SJCRH30 (cell line): ENCODE measurements at regions not wholly inside any gene's neighbourhood (a gene's known extent, or its start where the extent isn't known, plus 50 kb on each side); places are given as distances from the start of the nearest gene placed in this dataset.
"Not testable (repeated sequence)": the region's sequence is repeated elsewhere in the genome, so short reads cannot be mapped to it uniquely, and the experiment has no call there.

ENCODE experiments used
- DNase-seq, 2 experiments: peaks; one replicate each; pipeline ENCODE4 v3.0.0-alpha.2; 2015 to 2020
- H3K27ac ChIP-seq: fragments of 250-450 bp; sonication (Bioruptor Pico); 2 replicates; pipeline ENCODE4 v1.5.1; 2020; ENCODE audit warnings: mild to moderate bottlenecking, moderate library complexity
- H3K27me3 ChIP-seq: fragments of 250-450 bp; sonication (Bioruptor Pico); 2 replicates; pipeline ENCODE4 v1.5.1; 2020; ENCODE audit warnings: mild to moderate bottlenecking, moderate library complexity
- H3K36me3 ChIP-seq: fragments of 250-450 bp; sonication (Bioruptor Pico); 2 replicates; pipeline ENCODE4 v1.5.1; 2020; ENCODE audit warnings: mild to moderate bottlenecking, moderate library complexity
- H3K4me1 ChIP-seq: fragments of 250-450 bp; sonication (Bioruptor Pico); 2 replicates; pipeline ENCODE4 v1.5.1; 2020; ENCODE audit warnings: mild to moderate bottlenecking, moderate library complexity
- H3K4me3 ChIP-seq: fragments of 250-450 bp; sonication (Bioruptor Pico); 2 replicates; pipeline ENCODE4 v1.5.1; 2020; ENCODE audit warnings: mild to moderate bottlenecking, moderate library complexity
- H3K9me3 ChIP-seq: fragments of 250-450 bp; sonication (Bioruptor Pico); replicated peaks from 2 replicates; pipeline ENCODE4 v1.5.1; 2020; ENCODE audit warnings: mild to moderate bottlenecking, moderate library complexity

GRCh38 chr5:26434688-26435087 lies 603.7 kb downstream of the CDH9 start:
- Histone ChIP-seq H3K36me3 (no peaks in the 10 kb centered on the region), H3K4me1 (no peaks in the 10 kb centered on the region), H3K27me3 (no peaks in the 10 kb centered on the region), H3K4me3 (no peak overlapping the region), H3K27ac (no peak overlapping the region), H3K9me3 (no peaks in the 10 kb centered on the region)
- no peak for DNase-seq

- no peaks in the 10 kb centered on the region for H3K36me3 ChIP-seq
Observed at GRCh38 chr5:26432386-26432785, 606.0 kb downstream of the CDH9 start.

GRCh38 chr5:26430323-26430722 lies 608.1 kb downstream of the CDH9 start:
- Histone ChIP-seq H3K36me3 (no peaks in the 10 kb centered on the region), H3K27me3 (no peaks in the 10 kb centered on the region), H3K27ac (no peak overlapping the region), H3K9me3 (no peaks in the 10 kb centered on the region), H3K4me3 (no peak overlapping the region), H3K4me1 (no peaks in the 10 kb centered on the region)
- no peak for DNase-seq

More at GRCh38 chr5:26432386-26432785, 606.0 kb downstream of the CDH9 start:
- H3K27me3 ChIP-seq: no peaks in the 10 kb centered on the region
- no peak overlapping the region for H3K4me3 ChIP-seq
- no peak overlapping the region for H3K27ac ChIP-seq
- DNase-seq: no peak
- H3K9me3 ChIP-seq: no peaks in the 10 kb centered on the region
- H3K4me1 ChIP-seq: no peaks in the 10 kb centered on the region

- H3K9me3 ChIP-seq: no peaks in the 10 kb centered on the region
- H3K27me3 ChIP-seq: no peaks in the 10 kb centered on the region
- no peaks in the 10 kb centered on the region for H3K36me3 ChIP-seq
- no peaks in the 10 kb centered on the region for H3K4me1 ChIP-seq
- H3K4me3 ChIP-seq: no peak overlapping the region
- no peak overlapping the region for H3K27ac ChIP-seq
- no peak for DNase-seq
Observed at GRCh38 chr5:26427281-26427680, 611.1 kb downstream of the CDH9 start.

- Histone ChIP-seq H3K27ac (no peak overlapping the region), H3K4me1 (no peaks in the 10 kb centered on the region)
Observed at GRCh38 chr5:26419987-26420386, 618.4 kb downstream of the CDH9 start.

GRCh38 chr5:26416911-26417310 lies 621.5 kb downstream of the CDH9 start:
- DNase-seq: no peak

More at GRCh38 chr5:26419987-26420386, 618.4 kb downstream of the CDH9 start:
- H3K4me3 ChIP-seq: no peak overlapping the region
- H3K36me3 ChIP-seq: no peaks in the 10 kb centered on the region
- H3K9me3 ChIP-seq: no peaks in the 10 kb centered on the region
- no peaks in the 10 kb centered on the region for H3K27me3 ChIP-seq
- DNase-seq: no peak

GRCh38 chr5:26415987-26416779 lies 622.2 kb downstream of the CDH9 start:
- Histone ChIP-seq H3K36me3 (no peaks in the 10 kb centered on the region), H3K27ac (no peak overlapping the region), H3K4me1 (no peaks in the 10 kb centered on the region), H3K27me3 (no peaks in the 10 kb centered on the region), H3K4me3 (no peak overlapping the region), H3K9me3 (no peaks in the 10 kb centered on the region)
- no peak for DNase-seq

More at GRCh38 chr5:26416911-26417310, 621.5 kb downstream of the CDH9 start:
- Histone ChIP-seq H3K9me3 (no peaks in the 10 kb centered on the region), H3K27me3 (no peaks in the 10 kb centered on the region), H3K36me3 (no peaks in the 10 kb centered on the region), H3K4me1 (no peaks in the 10 kb centered on the region), H3K4me3 (no peak overlapping the region), H3K27ac (no peak overlapping the region)

GRCh38 chr5:26390608-26391007 lies 647.8 kb downstream of the CDH9 start:
- DNase-seq: no peak
- Histone ChIP-seq H3K27me3 (no peaks in the 10 kb centered on the region), H3K36me3 (no peaks in the 10 kb centered on the region), H3K9me3 (no peaks in the 10 kb centered on the region), H3K4me1 (no peaks in the 10 kb centered on the region), H3K27ac (no peak overlapping the region), H3K4me3 (no peak overlapping the region)

- no peaks in the 10 kb centered on the region for H3K4me1 ChIP-seq
- H3K27me3 ChIP-seq: no peaks in the 10 kb centered on the region
- H3K36me3 ChIP-seq: no peaks in the 10 kb centered on the region
- no peak overlapping the region for H3K27ac ChIP-seq
- H3K9me3 ChIP-seq: no peaks in the 10 kb centered on the region
- DNase-seq: no peak
- no peak overlapping the region for H3K4me3 ChIP-seq
Observed at GRCh38 chr5:26388976-26389375, 649.4 kb downstream of the CDH9 start.

- Histone ChIP-seq H3K27ac (no peak overlapping the region), H3K36me3 (no peaks in the 10 kb centered on the region), H3K9me3 (no peaks in the 10 kb centered on the region), H3K4me3 (no peak overlapping the region), H3K4me1 (no peaks in the 10 kb centered on the region), H3K27me3 (no peaks in the 10 kb centered on the region)
- no peak for DNase-seq
Observed at GRCh38 chr5:26386532-26386931, 651.9 kb downstream of the CDH9 start.

- H3K27ac ChIP-seq: not testable (repeated sequence)
Observed at GRCh38 chr5:26364624-26365023, 673.8 kb downstream of the CDH9 start.

GRCh38 chr5:26343801-26344325 lies 694.5 kb downstream of the CDH9 start:
- no peaks in the 10 kb centered on the region for H3K4me1 ChIP-seq
- no peaks in the 10 kb centered on the region for H3K27me3 ChIP-seq
- no peak for DNase-seq
- no peak overlapping the region for H3K4me3 ChIP-seq
- H3K27ac ChIP-seq: no peak overlapping the region
- no peaks in the 10 kb centered on the region for H3K9me3 ChIP-seq
- no peaks in the 10 kb centered on the region for H3K36me3 ChIP-seq

More at GRCh38 chr5:26364624-26365023, 673.8 kb downstream of the CDH9 start:
- not testable (repeated sequence) for H3K27me3 ChIP-seq, H3K9me3 ChIP-seq, DNase-seq, H3K4me3 ChIP-seq, H3K4me1 ChIP-seq, H3K36me3 ChIP-seq

- H3K36me3 ChIP-seq: no peaks in the 10 kb centered on the region
- no peak for DNase-seq
- no peak overlapping the region for H3K27ac ChIP-seq
- no peak overlapping the region for H3K4me3 ChIP-seq
- H3K27me3 ChIP-seq: no peaks in the 10 kb centered on the region
- H3K4me1 ChIP-seq: no peaks in the 10 kb centered on the region
- H3K9me3 ChIP-seq: no peaks in the 10 kb centered on the region
Observed at GRCh38 chr5:26339576-26339975, 698.8 kb downstream of the CDH9 start.

GRCh38 chr5:26329562-26330189 lies 708.7 kb downstream of the CDH9 start:
- H3K27ac ChIP-seq: no peak overlapping the region
- H3K9me3 ChIP-seq: no peaks in the 10 kb centered on the region
- H3K27me3 ChIP-seq: no peaks in the 10 kb centered on the region
- H3K36me3 ChIP-seq: no peaks in the 10 kb centered on the region
- no peak overlapping the region for H3K4me3 ChIP-seq
- peak in 1 of 2 experiments; percentile 12 for DNase-seq
- H3K4me1 ChIP-seq: no peaks in the 10 kb centered on the region

GRCh38 chr5:26326153-26326759 lies 712.1 kb downstream of the CDH9 start:
- Histone ChIP-seq H3K27ac (no peak overlapping the region), H3K27me3 (no peaks in the 10 kb centered on the region), H3K9me3 (no peaks in the 10 kb centered on the region), H3K4me3 (no peak overlapping the region), H3K36me3 (no peaks in the 10 kb centered on the region), H3K4me1 (no peaks in the 10 kb centered on the region)
- DNase-seq: no peak
